SK-N-MC (cell line): ENCODE measurements at regions not wholly inside any gene's neighbourhood (a gene's known extent, or its start where the extent isn't known, plus 50 kb on each side); places are given as distances from the start of the nearest gene placed in this dataset.

Source experiments
- EZH2 ChIP-seq: fragments of 200-600 bp; sonication (generic); IDR thresholded peaks from one replicate; pipeline ENCODE4 v1.6.1; 2017; ENCODE audit warnings: antibody characterized with exemption
- FOXP2 ChIP-seq: optimal IDR thresholded peaks from 2 replicates; pipeline ENCODE3; 2011; ENCODE audit warnings: mild to moderate bottlenecking, moderate library complexity; ENCODE audit not compliant: insufficient read depth; ENCODE audit errors: extremely low read length, control extremely low read depth

DNA sequence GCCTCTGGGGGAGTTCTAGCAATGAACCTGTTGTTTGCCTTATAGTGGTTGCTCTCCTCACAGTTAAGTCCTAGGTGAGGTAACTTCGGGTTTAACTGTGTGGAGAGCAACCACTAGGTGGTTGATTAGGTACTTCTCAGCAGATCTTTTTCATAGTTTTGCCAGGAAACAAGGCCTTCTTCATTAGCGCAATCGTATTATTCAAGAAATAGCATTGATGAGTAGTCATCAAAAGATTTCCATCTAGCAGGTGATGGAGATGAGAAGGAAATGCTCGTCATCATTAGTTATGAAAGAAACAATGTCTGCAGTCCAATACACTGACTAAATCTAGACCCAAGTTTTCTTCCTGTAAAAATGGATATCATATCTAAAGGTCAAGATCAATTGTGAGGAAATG lies 923.3 kb downstream of the AACS start:
- no peak for TF ChIP-seq EZH2
- no peak for TF ChIP-seq FOXP2
